ENCODE measurements at regions not wholly inside any gene's neighbourhood (a gene's known extent, or its start where the extent isn't known, plus 50 kb on each side); places are given as distances from the start of the nearest gene placed in this dataset.

DNA sequence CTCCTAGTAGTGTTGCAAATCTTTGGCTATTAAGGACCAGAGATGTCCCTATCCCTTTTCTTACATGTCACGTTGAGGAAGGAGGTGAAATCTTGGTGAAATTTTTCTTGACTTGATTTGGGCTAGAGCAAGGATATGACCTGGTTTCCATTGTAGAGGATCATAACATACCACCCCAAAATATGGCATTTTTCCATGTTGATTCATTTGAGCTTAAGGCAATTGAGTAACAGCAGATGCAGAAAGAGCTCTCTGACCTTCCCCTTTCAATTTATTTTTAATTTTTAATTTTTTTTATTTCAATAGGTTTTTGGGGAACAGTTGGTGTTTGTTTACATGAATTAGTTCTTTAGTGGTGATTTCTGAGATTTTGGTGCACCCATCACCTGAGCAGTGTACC is 61.2 kb upstream of the MAP1B start:
- DNase-seq (ENCODE audit: low read depth), result no peak

DNA sequence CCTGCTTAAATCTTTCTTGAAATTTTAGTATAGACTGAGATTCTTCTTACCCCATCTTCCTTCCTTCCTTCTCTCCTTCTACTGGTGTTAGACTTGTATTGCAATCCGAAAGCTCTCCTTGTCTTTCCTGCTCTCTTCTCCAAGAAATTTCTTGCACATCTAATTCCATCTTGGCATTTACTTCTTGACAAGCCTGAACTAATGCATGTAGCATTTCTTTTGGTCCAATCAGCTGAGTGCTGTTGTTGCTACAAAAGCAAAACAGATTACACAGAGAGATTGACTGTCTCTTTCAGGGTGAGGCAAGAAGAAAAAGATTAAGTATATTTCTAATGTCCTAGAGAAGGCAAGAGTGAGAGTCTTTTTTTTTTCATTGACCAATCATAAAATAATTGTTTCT is 51.6 kb upstream of the MAP1B start:
- no peak for DNase-seq (ENCODE audit: low read depth)

Measured in stimulated activated CD8-positive, alpha-beta memory T cell treated with anti-CD3 and anti-CD28 coated beads, Interleukin-12 subunit alpha, Interleukin-12 subunit beta, amount 100 ng/mL, for 1 hour (primary cell).